AG04449 (cell line): ENCODE measurements at regions not wholly inside any gene's neighbourhood (a gene's known extent, or its start where the extent isn't known, plus 50 kb on each side); places are given as distances from the start of the nearest gene placed in this dataset.
"Not testable (repeated sequence)": the region's sequence is repeated elsewhere in the genome, so short reads cannot be mapped to it uniquely, and the experiment has no call there.

Experiments
- CTCF ChIA-PET: fragments of 350-600 bp; formaldehyde crosslinking; extraction: SDS; loops from one replicate; lab custom pipeline; 2021; ENCODE audit warnings: antibody characterized with exemption; lab: Yijun Ruan, JAX
- POLR2A ChIA-PET: fragments of 400-600, 350-600 bp; formaldehyde crosslinking; extraction: SDS; loops from one replicate; lab custom pipeline; 2020; ENCODE audit warnings: antibody characterized with exemption, inconsistent platforms; lab: Yijun Ruan, JAX
- DNase-seq: peaks from one replicate; pipeline ENCODE4 v3.0.0-alpha.2; 2010; ENCODE audit warnings: low read depth, low spot score
- H3K4me3 ChIP-seq: 2 replicates; pipeline ENCODE4 v1.5.1; 2011; ENCODE audit warnings: low read depth, mild to moderate bottlenecking, control low read depth, low read length
- TF ChIP-seq, protein P1 (sequence below): IDR thresholded peaks from one replicate; pipeline ENCODE4 v1.5.1; 2011; ENCODE audit warnings: mild to moderate bottlenecking, moderate library complexity, low read length, control low read depth, inconsistent platforms; ENCODE audit not compliant: insufficient read depth; ENCODE audit errors: missing control alignments

DNA sequence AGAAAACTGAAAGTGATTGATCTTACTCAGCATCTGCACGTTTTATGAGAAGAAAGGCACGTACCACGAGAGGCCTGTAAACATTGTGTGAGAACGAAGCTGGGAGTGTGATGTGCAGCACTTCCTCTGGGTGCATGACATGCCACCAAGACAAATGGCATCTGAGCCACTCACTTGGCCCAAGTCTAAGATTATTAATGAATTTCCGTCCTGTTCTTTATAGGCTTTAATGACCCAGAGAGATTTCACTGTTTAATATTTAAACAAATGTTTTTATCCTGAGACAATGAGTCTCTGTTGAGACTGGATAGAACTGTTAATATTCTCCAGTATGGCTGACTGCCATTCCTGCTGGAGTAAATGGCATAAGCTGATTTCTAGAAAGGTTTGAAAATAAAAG is 172.6 kb upstream of the PHACTR1 start:
- DNase-seq: no peak
- no peak overlapping the region for H3K4me3 ChIP-seq
- ChIA-PET POLR2A (no interaction called here), CTCF (no interaction called here)
- TF ChIP-seq, protein P1, sequence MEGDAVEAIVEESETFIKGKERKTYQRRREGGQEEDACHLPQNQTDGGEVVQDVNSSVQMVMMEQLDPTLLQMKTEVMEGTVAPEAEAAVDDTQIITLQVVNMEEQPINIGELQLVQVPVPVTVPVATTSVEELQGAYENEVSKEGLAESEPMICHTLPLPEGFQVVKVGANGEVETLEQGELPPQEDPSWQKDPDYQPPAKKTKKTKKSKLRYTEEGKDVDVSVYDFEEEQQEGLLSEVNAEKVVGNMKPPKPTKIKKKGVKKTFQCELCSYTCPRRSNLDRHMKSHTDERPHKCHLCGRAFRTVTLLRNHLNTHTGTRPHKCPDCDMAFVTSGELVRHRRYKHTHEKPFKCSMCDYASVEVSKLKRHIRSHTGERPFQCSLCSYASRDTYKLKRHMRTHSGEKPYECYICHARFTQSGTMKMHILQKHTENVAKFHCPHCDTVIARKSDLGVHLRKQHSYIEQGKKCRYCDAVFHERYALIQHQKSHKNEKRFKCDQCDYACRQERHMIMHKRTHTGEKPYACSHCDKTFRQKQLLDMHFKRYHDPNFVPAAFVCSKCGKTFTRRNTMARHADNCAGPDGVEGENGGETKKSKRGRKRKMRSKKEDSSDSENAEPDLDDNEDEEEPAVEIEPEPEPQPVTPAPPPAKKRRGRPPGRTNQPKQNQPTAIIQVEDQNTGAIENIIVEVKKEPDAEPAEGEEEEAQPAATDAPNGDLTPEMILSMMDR: no peak

DNA sequence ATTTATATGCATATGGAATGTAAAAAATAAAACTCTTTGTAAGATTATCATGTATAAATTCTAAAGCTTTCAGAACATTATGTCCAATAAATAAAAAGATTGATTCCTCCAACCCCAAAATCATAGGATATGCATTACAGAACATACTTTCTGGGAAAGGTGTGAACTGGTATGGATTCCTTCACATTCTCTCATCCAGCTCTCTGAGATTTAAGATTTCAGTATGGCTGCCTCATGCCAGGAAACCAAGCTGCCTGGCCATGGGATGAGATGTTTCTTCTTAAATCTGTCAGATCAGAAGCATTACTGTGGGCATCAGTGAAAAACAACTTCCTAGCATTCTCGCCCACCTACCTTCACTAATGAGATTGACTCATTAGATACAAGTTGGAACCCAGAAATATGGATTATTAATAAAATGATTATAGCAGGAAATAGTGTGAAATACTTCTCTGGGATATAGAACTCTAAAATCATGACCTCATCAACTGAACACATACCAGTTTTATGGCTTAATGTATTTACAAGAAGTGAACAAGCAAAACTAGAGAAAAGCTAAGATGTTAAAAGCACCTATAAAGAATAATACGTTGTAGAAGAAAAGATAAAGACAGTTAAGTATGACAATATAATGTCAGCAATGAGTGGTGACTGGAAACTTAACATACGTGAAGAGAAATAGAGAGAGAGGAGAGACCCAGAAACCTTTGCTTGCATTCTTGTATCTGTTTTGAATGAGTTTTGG is 171.6 kb upstream of the PHACTR1 start:
- no peak overlapping the region for H3K4me3 ChIP-seq
- ChIA-PET CTCF (interaction anchor here (0.9 to 1.5 kb wide), 5 partner anchors 9 to 253 kb away, joined by 3 to 6 read pairs (median 3); no protein-coding TSS in a partner anchor), POLR2A (no interaction called here)
- TF ChIP-seq, protein P1: no peak
- DNase-seq: no peak

DNA sequence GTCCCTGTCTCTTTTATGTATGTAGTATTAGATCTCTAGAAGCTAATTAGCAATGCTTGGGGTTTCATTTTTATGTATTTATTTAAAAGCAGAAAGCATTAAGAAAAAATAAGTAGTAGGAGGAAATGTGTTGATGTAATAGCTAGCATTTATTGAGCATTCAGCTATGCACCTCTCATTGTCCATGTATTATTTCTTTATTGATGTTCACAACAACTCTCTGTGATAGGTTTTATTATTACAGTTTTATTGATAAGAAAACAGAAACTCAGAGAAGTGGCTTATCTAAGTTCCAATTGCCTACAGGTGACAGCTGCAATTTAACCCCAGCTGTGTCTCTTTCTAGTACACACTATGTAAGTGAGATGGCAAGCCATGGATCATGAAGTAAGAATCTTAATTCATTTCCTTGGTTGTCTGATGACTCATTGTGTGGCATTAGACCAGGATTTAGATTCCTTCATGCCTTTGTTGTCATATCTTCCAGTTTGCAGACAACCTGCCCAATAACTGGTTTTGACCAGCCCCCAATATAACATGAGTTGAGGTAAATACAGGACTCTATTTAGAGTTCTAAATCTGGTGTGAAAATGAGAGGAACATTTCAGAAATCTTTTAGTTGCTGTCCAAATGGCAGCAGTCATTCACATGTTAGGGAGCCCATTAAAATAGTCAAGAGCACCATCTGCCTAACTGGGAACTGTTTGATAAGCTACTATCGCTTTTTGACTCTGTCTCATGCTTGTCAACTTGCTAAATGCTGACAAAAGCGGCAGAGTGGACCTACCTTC is 170.8 kb upstream of the PHACTR1 start:
- TF ChIP-seq, protein P1: no peak
- ChIA-PET CTCF (interaction anchor here (0.9 to 1.5 kb wide), 6 partner anchors 10 to 254 kb away, joined by 3 to 6 read pairs (median 4); no protein-coding TSS in a partner anchor), POLR2A (no interaction called here)
- H3K4me3 ChIP-seq: no peak overlapping the region
- DNase-seq: no peak

DNA sequence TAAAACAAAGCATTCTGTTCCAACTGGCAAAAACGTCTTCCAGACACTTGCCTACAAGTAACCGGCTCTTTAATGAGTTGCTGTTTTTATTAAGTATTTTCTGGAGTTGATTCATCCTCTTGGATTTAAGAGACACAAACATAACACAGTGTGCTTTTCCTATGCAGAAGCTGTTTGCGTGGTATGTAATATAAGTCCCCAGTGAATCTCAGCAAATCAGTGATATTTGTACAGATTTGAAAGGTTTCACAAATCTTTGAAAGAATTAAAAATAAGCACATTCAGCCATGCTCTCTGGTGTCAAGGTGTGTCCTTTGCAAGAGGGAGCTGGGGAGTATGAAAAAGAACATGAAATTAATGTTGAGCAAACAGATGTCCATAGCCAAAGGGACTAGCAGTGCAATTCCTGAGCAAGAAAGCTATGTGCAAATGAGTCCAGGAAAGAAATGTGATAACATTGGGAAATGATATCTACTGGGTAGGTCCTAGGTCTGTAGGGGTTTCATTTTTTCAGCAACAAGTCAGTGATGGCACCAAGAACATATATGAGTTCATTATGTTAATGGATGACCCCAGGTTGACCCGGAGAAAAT is 170.1 kb upstream of the PHACTR1 start:
- DNase-seq: no peak
- ChIA-PET POLR2A (no interaction called here), CTCF (interaction anchor here (0.8 to 1.5 kb wide), 3 partner anchors 11 to 64 kb away, joined by 3 to 4 read pairs (median 3); no protein-coding TSS in a partner anchor)
- TF ChIP-seq, protein P1: no peak
- no peak overlapping the region for H3K4me3 ChIP-seq

DNA sequence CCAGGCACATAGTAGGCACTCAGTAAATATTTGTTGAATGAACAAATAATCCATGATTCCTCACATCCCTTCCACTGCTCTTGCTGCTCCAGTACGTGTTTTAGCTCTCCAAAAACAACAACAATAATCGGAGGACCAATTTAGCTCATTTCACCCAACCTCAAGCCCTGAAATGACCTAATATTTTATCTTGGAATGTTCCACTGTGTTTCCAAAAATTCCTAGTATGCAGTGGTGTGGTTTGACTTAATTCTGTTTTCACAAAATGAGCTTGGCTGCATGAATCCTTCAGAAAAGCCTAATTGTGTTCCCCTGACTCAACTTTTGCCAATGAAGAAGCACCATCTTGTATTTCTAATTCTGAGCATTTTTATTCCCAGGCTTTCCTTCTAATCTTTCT is 168.0 kb upstream of the PHACTR1 start:
- no peak overlapping the region for H3K4me3 ChIP-seq
- CTCF ChIA-PET: interaction anchor here (0.9 kb wide), 1 partner anchor 54 kb away, joined by 3 read pairs; no protein-coding TSS in a partner anchor
- DNase-seq: peak; percentile 83
- POLR2A ChIA-PET: interaction anchor here (0.6 to 1.0 kb wide), 3 partner anchors 24 to 65 kb away, joined by 3 to 4 read pairs (median 4); no protein-coding TSS in a partner anchor
- TF ChIP-seq, protein P1: no peak

DNA sequence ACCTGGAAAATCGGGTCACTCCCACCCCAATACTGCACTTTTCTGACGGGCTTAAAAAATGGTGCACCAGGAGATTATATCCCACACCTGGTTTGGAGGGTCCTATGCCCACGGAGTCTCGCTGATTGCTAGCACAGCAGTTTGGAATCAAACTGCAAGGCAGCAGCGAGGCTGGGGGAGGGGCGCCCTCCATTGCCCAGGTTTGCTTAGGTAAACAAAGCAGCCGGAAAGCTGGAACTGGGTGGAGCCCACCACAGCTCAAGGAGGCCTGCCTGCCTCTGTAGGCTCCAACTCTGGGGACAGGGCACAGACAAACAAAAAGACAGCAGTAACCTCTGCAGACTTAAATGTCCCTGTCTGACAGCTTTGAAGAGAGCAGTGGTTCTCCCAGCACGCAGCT is 167.1 kb upstream of the PHACTR1 start:
- POLR2A ChIA-PET, CTCF ChIA-PET, DNase-seq, H3K4me3 ChIP-seq: not testable (repeated sequence)

DNA sequence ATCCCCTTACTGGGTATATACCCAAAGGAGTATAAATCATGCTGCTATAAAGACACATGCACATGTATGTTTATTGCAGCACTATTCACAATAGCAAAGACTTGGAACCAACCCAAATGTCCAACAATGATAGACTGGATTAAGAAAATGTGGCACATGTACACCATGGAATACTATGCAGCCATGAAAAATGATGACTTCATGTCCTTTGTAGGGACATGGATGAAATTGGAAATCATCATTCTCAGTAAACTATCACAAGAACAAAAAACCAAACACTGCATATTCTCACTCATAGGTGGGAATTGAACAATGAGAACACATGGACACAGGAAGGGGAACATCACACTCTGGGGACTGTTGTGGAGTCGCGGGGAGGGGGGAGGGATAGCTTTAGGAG is 161.7 kb upstream of the PHACTR1 start:
- DNase-seq, CTCF ChIA-PET, POLR2A ChIA-PET, H3K4me3 ChIP-seq: not testable (repeated sequence)
